ENCODE measurements at regions not wholly inside any gene's neighbourhood (a gene's known extent, or its start where the extent isn't known, plus 50 kb on each side); places are given as distances from the start of the nearest gene placed in this dataset.

- Histone ChIP-seq H3K9me3 (ENCODE audit: insufficient read depth, low read length, severe bottlenecking) (no peaks in the 10 kb centered on the region), H2AFZ (ENCODE audit: low read depth, low read length) (no peak overlapping the region), H3K4me3 (ENCODE audit: low read depth in 1 of 2, low read length in 2 of 2) (no peak overlapping the region), H3K27ac (ENCODE audit: low read length) (no peak overlapping the region), H4K20me1 (ENCODE audit: insufficient read depth, low read length) (no peaks in the 10 kb centered on the region), H3K79me2 (ENCODE audit: insufficient read depth, low read length) (no peaks in the 10 kb centered on the region), H3K9ac (ENCODE audit: low read depth, low read length) (no peak overlapping the region), H3K4me1 (ENCODE audit: insufficient read depth, low read length) (no peaks in the 10 kb centered on the region; the same call in 1 of the 2 replicates), H3K36me3 (ENCODE audit: insufficient read depth, low read length) (no peaks in the 10 kb centered on the region), H3K4me2 (ENCODE audit: insufficient read depth, low read length) (no peak overlapping the region), H3K27me3 (ENCODE audit: insufficient read depth, low read length, poor library complexity) (no peaks in the 10 kb centered on the region)
- DNase-seq (no peak), ATAC-seq (ENCODE audit: insufficient read depth, low read depth) (no peak)
- TF ChIP-seq CTCF (IDR thresholded peaks at IDR 0.05; ENCODE audit: borderline replicate concordance, extremely low read depth, low read length, poor library complexity, severe bottlenecking) (no peak), EZH2 (IDR thresholded peaks at IDR 0.05; ENCODE audit: borderline replicate concordance, low read depth, low read length, severe bottlenecking) (no peak)
These were observed 62.3 kb upstream of the ARL8B start for GRCh38 chr3:5059782-5060181.

- TF ChIP-seq CTCF (IDR thresholded peaks at IDR 0.05; ENCODE audit: borderline replicate concordance, extremely low read depth, low read length, poor library complexity, severe bottlenecking) (no peak), EZH2 (IDR thresholded peaks at IDR 0.05; ENCODE audit: borderline replicate concordance, low read depth, low read length, severe bottlenecking) (no peak)
These were observed 60.9 kb upstream of the ARL8B start for GRCh38 chr3:5061218-5061569.

GRCh38 chr3:5063724-5064123 is 58.4 kb upstream of the ARL8B start:
- TF ChIP-seq CTCF (IDR thresholded peaks at IDR 0.05; ENCODE audit: borderline replicate concordance, extremely low read depth, low read length, poor library complexity, severe bottlenecking) = no peak
- no peak for TF ChIP-seq EZH2 (IDR thresholded peaks at IDR 0.05; ENCODE audit: borderline replicate concordance, low read depth, low read length, severe bottlenecking)
- no peaks in the 10 kb centered on the region for H3K4me1 ChIP-seq (ENCODE audit: insufficient read depth, low read length)
- H3K27ac ChIP-seq (ENCODE audit: low read length) = no peak overlapping the region
- no peaks in the 10 kb centered on the region for H3K36me3 ChIP-seq (ENCODE audit: insufficient read depth, low read length)
- no peak for ATAC-seq (ENCODE audit: insufficient read depth, low read depth)
- no peak overlapping the region for H3K4me2 ChIP-seq (ENCODE audit: insufficient read depth, low read length)
- H3K9ac ChIP-seq (ENCODE audit: low read depth, low read length) = no peak overlapping the region
- no peaks in the 10 kb centered on the region for H3K9me3 ChIP-seq (ENCODE audit: insufficient read depth, low read length, severe bottlenecking)
- no peak for DNase-seq
- H3K27me3 ChIP-seq (ENCODE audit: insufficient read depth, low read length, poor library complexity) = no peaks in the 10 kb centered on the region
- H3K79me2 ChIP-seq (ENCODE audit: insufficient read depth, low read length) = no peaks in the 10 kb centered on the region
- H3K4me3 ChIP-seq (ENCODE audit: low read depth in 1 of 2, low read length in 2 of 2) = no peak overlapping the region
- H4K20me1 ChIP-seq (ENCODE audit: insufficient read depth, low read length) = no peaks in the 10 kb centered on the region
- no peak overlapping the region for H2AFZ ChIP-seq (ENCODE audit: low read depth, low read length)

More at GRCh38 chr3:5061218-5061569, 60.9 kb upstream of the ARL8B start:
- Histone ChIP-seq H3K9me3 (ENCODE audit: insufficient read depth, low read length, severe bottlenecking) (no peaks in the 10 kb centered on the region), H3K79me2 (ENCODE audit: insufficient read depth, low read length) (no peaks in the 10 kb centered on the region), H3K9ac (ENCODE audit: low read depth, low read length) (no peak overlapping the region), H3K27ac (ENCODE audit: low read length) (no peak overlapping the region), H3K36me3 (ENCODE audit: insufficient read depth, low read length) (no peaks in the 10 kb centered on the region), H3K4me1 (ENCODE audit: insufficient read depth, low read length) (no peaks in the 10 kb centered on the region), H3K4me3 (ENCODE audit: low read depth in 1 of 2, low read length in 2 of 2) (no peak overlapping the region), H3K27me3 (ENCODE audit: insufficient read depth, low read length, poor library complexity) (no peaks in the 10 kb centered on the region), H3K4me2 (ENCODE audit: insufficient read depth, low read length) (no peak overlapping the region), H2AFZ (ENCODE audit: low read depth, low read length) (no peak overlapping the region), H4K20me1 (ENCODE audit: insufficient read depth, low read length) (no peaks in the 10 kb centered on the region)
- ATAC-seq (ENCODE audit: insufficient read depth, low read depth) (no peak), DNase-seq (no peak)

- no peaks in the 10 kb centered on the region for H3K79me2 ChIP-seq (ENCODE audit: insufficient read depth, low read length)
- no peak overlapping the region for H3K27ac ChIP-seq (ENCODE audit: low read length)
- H4K20me1 ChIP-seq (ENCODE audit: insufficient read depth, low read length) = no peaks in the 10 kb centered on the region
- no peaks in the 10 kb centered on the region for H3K36me3 ChIP-seq (ENCODE audit: insufficient read depth, low read length)
- H3K4me1 ChIP-seq (ENCODE audit: insufficient read depth, low read length) = no peaks in the 10 kb centered on the region
- ATAC-seq (ENCODE audit: insufficient read depth, low read depth) (no peak), DNase-seq (no peak)
- H3K4me3 ChIP-seq (ENCODE audit: low read depth in 1 of 2, low read length in 2 of 2) = no peak overlapping the region
- no peak overlapping the region for H3K4me2 ChIP-seq (ENCODE audit: insufficient read depth, low read length)
- no peaks in the 10 kb centered on the region for H3K27me3 ChIP-seq (ENCODE audit: insufficient read depth, low read length, poor library complexity)
- no peak overlapping the region for H2AFZ ChIP-seq (ENCODE audit: low read depth, low read length)
- TF ChIP-seq EZH2 (IDR thresholded peaks at IDR 0.05; ENCODE audit: borderline replicate concordance, low read depth, low read length, severe bottlenecking) = no peak
- no peak for TF ChIP-seq CTCF (IDR thresholded peaks at IDR 0.05; ENCODE audit: borderline replicate concordance, extremely low read depth, low read length, poor library complexity, severe bottlenecking)
- H3K9me3 ChIP-seq (ENCODE audit: insufficient read depth, low read length, severe bottlenecking) = no peaks in the 10 kb centered on the region
- no peak overlapping the region for H3K9ac ChIP-seq (ENCODE audit: low read depth, low read length)
These were observed 53.5 kb upstream of the ARL8B start for GRCh38 chr3:5068531-5069050.
